Right ventricle myocardium inferior (tissue), 1 donor: ENCODE measurements at regions not wholly inside any gene's neighbourhood (a gene's known extent, or its start where the extent isn't known, plus 50 kb on each side); places are given as distances from the start of the nearest gene placed in this dataset.

Experiments
- ATAC-seq: fragments of 200-7000 bp; cut with Tn5 transposase; one replicate; pipeline ENCODE4 v1.9.1; 2020; ENCODE audit warnings: mild to moderate bottlenecking, moderate library complexity
- DNase-seq: peaks from one replicate; pipeline ENCODE4 v3.0.0; 2021; ENCODE audit errors: missing footprints
- intact Hi-C: fragments of 100-400 bp; cut with DNase I; formaldehyde crosslinking; loops from one replicate; pipeline ENCODE4 v1.11.0; 2022
- donor health status: DM: no; HTN: yes; CAD: no; lungs with severe emphysema.

DNA sequence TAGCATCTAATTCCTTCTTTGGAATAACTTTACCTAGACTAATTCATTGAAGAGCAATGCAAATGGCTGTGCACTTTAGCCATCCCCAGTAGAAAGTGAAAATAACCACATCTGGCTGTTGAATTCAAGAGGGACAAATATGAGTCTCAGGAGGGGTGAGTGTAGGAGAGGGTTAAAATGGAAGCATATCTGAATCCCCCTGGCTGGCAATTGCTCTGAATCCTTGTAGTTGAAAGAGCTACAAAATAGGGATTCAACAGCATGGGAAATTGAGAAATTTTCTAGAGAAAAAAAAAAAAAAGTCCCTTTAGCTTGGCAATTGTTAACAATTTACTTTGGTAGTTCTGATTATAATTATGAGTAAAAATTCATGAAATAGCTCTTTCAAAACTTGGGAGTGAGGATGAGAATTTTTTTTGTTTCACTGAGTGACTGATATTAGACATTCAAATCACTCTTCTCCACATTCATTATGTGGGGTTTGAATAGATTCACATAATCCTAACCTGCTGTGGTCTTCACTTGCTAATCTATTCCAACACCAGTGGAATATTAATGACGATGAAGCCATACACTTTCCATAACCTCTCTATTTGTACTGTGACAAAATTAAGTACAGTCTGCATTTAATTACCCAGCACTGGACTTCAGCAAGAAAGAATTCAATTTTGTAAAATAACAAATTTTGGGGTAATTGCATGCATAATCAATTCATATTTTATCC lies 569.0 kb upstream of the MCTP2 start:
- no peak for ATAC-seq
- intact Hi-C loops = no loop called here
- DNase-seq = no peak

DNA sequence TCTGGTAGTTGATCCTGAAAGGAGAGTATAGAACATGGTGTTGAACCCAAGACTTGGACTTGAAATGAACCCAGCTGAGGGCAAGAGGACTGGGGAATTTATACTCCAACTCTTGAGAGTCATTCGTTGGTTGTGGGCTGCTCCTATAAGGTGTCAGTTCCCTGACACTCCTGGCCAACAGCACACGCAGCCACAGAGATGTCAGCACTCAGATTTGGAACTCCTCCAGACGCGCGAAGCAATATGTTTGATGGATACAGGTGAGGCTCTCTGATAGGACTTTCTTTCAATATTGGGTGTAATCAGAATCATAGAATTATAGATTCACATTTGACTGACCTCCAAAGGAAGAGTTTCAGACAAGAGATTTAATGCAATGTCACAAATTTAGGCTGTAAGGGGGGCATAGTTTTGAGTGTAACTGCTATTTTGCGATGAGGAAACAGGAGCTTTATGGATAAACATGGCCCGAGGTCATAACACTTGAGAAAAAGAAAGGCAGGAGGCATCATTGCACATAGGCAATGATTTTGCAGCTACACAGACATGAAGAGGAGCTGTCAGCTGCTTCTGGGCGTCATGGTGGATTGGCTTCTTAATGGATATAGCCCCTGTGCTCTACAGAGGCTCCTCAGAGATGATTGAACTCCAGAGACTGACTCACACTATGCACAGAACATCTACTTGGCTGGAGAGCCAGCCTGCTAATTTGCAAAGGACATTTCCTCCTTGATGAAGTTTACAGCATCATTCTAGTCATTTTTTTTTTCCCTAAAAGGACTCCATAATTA lies 569.2 kb upstream of the RGMA start:
- DNase-seq (no peak), ATAC-seq (no peak)
- intact Hi-C loops = no loop called here

DNA sequence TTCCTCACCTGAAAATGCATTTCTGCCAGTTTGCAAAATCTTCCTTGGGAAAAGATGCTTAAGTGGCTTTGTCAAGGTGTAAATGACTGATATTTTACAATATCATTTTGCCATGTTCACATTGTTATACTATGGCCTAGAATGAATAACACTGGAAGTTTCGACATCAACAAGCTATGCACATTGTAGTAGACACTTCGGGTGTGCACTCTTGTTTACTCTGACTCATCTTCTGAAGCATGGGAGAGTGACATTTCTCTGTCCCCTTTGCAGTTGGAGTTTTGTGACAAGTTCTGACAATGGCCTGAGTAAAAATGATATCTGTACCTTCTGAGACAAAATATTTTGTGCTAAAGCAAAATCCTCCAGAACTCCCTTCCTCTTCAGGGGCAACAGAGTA lies 567.0 kb upstream of the RGMA start:
- DNase-seq (no peak), ATAC-seq (no peak)
- intact Hi-C loops = no loop called here

GRCh38 chr15:93649691-93650235 lies 560.8 kb upstream of the RGMA start:
- intact Hi-C loops = loop anchor here (5.0 kb wide), 1 partner anchor 343 kb away; no protein-coding TSS in a partner anchor
- peak; percentile 52 for ATAC-seq
- no peak for DNase-seq

GRCh38 chr15:93646193-93646592 lies 557.2 kb upstream of the RGMA start:
- no peak for DNase-seq
- intact Hi-C loops = loop anchor here (5.0 kb wide), 1 partner anchor 346 kb away; no protein-coding TSS in a partner anchor
- ATAC-seq = peak; percentile 89

- DNase-seq (no peak), ATAC-seq (no peak)
- intact Hi-C loops = loop anchor here (5.0 kb wide), 1 partner anchor 347 kb away; no protein-coding TSS in a partner anchor
These were observed 556.6 kb upstream of the RGMA start for GRCh38 chr15:93645594-93645993.

DNA sequence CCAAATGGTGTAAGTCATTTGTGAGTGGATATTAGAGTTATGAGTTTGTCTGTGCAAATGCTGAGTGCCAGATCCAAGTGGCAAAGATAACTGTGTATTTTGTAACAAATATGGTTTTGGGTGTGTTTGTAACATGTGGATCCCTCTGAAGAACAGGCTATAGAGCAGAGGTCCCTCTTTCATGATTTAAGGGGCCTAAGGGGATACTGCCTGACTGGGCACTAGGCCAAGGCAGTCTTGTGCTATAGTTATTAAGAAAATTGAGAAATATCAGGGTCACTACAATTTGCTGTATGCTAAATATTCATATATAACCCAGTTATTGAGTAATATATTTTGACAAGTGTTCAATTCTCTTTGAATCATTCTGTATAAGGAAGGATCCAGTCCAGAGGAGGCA lies 555.6 kb upstream of the RGMA start:
- intact Hi-C loops = no loop called here
- DNase-seq (no peak), ATAC-seq (no peak)

GRCh38 chr15:93640411-93640962 lies 551.5 kb upstream of the RGMA start:
- intact Hi-C loops = no loop called here

DNA sequence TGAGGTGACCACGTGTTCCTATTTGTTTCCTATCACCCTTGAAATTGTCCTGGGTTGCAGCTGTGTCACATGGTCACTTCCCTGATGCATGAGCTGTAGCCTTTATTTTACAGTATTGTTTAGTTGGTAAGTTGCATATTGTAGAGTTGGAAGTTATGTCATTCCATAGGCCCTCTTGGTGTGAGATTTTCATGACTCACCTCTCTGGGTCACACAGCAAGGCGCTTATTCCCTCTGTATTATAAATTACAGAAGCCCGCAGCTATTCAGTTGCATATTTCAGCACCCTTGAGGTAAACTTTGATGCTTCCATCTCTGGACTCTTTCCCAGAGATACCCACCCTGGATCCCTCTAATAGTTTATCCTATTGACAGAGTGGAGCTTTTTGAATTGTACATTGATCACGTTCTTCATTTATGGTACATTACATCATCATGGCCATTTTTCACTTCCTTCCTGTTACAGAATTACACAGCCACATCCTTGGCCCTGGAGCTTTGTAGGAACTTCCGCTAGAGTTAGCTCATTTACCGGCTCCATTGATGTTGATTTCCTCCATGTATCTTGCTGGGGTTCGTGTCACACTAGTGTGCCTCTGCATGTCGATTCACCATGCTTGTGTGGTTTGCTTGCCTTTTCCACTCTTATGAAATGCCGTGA lies 543.1 kb upstream of the RGMA start:
- no peak for ATAC-seq
- DNase-seq = no peak
- intact Hi-C loops = no loop called here

More at GRCh38 chr15:93640411-93640962, 551.5 kb upstream of the RGMA start:
- no peak for ATAC-seq
- no peak for DNase-seq

DNA sequence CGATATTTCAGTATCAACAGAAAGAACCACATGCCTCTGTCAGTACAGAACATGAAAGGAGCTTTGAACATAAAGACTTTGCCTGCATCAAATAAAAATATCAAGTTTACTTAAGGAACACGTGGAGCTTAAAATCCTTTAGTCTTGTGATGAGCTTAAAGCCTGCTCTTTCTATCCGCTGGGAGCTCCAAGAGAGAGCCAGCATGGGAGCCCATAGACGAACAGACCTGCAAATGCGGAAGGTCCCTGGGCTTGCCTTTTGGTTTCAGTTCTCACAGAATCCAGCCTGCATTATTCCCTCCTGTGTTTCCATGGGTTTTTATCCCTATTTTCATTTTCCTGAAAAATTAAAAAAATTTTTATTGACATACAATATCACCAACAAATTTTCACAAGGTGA lies 530.6 kb upstream of the RGMA start:
- DNase-seq (no peak), ATAC-seq (no peak)
- intact Hi-C loops = no loop called here

DNA sequence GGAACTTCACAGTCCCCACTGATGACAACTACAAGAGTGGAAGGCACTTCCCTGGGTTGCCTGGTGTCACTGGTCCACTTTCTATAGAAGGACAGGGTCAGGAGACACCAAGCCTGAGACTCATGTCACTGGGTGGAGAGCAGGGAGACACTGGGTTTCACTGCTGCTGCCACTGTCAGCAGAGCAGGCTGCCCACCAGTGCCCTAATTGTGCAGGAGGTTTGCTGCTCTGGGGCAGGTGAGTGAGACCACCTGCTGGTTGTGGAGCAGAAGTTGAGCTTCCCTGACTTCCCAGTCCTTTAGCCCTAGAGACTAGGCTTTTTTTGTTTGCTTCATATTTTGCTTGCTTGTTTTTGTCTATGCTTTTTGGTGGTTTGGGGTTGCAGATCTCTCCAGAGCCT lies 528.4 kb upstream of the RGMA start:
- no peak for DNase-seq
- peak; percentile 17 for ATAC-seq
- intact Hi-C loops = loop anchor here (2.0 kb wide), 1 partner anchor 529 kb away; the partner anchor contains the start of gene RGMA

DNA sequence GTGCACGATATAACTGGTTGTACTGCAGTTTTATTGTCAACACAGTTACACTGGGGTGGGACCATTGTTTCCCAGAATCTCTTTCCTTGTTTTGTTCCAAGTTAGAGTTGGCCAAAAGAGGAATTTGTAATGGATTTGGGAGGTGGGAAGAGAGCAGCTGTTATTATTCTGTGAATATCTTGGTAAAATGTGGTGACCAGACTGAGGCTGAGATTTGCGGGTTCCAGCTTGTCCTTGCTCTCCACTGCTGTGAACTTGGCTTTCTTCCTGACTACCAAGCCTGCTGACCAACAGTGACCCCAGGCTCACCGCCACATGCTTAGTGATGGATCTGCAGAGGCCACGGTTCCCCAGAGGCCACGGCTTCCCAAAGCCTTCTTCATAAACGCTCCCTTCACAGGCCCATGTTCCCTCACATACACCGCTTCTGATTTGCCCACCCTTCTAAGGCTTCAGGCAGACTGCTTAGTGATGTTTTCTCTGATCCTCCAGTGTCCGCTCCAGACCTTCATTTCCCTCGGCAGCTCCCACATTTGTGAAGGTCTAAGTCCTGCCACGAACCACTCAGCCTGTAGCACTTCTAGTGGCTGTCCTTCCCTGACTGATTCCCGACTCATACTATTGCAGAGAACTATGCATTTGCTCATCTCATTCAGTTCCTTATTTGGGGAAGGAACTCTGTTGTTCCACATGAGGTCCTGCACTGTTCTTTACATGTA lies 525.5 kb upstream of the RGMA start:
- ATAC-seq (peak; percentile 93), DNase-seq (peak; percentile 75)
- intact Hi-C loops = no loop called here

DNA sequence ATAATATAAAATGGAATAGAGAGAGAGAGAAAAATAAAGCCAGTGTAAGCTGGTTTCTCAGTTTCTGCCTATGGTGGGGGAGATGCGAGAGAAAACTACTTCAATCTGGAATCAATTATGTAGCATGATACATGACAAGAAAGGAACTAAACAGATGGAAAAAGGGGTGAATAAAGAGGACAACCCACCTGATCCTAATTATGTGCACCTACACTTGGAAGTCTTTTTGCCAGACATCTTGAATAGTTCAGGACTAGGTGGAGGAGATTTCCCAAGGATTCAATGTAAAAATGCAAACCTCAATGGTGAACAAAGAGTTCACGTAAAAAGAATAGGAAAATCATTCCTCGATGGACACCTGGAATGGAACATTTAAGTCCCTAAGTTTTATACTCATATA lies 524.4 kb upstream of the RGMA start:
- DNase-seq (no peak), ATAC-seq (no peak)
- intact Hi-C loops = no loop called here

- ATAC-seq = no peak
- intact Hi-C loops = no loop called here
- no peak for DNase-seq
These were observed 523.9 kb upstream of the RGMA start for GRCh38 chr15:93612953-93613352.

DNA sequence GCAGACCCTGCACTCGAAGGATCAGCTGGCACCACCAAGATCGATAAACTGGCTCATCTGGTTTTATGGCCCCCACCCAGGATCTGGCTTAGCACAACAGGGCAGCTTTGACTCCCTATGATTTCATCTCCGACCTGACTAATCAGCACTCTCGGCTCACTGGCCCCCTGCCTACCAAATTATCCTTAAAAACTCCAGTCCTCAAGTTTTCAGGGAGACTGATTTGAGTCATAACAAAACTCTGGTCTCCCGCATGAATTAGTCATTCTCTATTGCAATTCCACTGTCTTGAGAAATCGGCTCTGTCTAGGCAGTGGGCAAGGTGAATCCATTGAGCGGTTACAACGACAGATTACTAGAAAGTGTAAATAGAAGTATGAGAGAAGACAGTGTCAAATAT lies 521.9 kb upstream of the RGMA start:
- intact Hi-C loops = no loop called here
- ATAC-seq (no peak), DNase-seq (no peak)

- ATAC-seq = no peak
- no peak for DNase-seq
- intact Hi-C loops = no loop called here
These were observed 519.7 kb upstream of the RGMA start for GRCh38 chr15:93608643-93609148.

- intact Hi-C loops = no loop called here
- no peak for DNase-seq
- ATAC-seq = no peak
These were observed 514.5 kb upstream of the RGMA start for GRCh38 chr15:93603550-93603949.

DNA sequence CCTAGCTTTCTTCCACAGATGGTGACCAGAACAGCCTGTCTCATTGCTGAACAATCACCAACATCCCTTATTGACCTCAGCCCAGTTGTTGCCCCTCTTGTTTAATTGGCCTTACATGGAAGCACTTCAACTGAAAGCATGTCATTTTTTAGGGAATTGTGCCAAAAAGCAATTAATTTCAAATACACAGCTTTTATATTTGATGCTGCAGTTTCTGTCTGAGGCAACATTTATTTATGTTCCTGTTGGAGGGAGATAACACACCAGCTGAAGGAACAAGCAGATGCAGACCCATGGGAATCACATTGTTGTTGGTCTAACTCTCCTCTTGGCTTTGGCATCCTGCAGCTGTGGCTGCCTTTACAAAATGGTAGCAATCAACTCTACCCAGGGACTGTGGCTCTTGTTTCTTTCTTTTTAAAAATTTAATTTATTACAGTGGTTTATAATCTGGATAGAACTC lies 498.1 kb upstream of the RGMA start:
- intact Hi-C loops = no loop called here
- DNase-seq = no peak
- ATAC-seq = peak; percentile 87
